OCI-LY1 (cell line): ENCODE measurements at regions not wholly inside any gene's neighbourhood (a gene's known extent, or its start where the extent isn't known, plus 50 kb on each side); places are given as distances from the start of the nearest gene placed in this dataset.

Source experiments
- H2AFZ ChIP-seq: fragments of 200-600 bp; sonication (generic), shearing (Covaris generic); 2 replicates; pipeline ENCODE4 v1.6.0; 2014; ENCODE audit warnings: antibody characterized with exemption, mild to moderate bottlenecking, low read length
- H3F3A ChIP-seq: fragments of 200-600 bp; sonication (generic), shearing (Covaris generic); 2 replicates; pipeline ENCODE4 v1.6.0; 2014; ENCODE audit warnings: mild to moderate bottlenecking, antibody characterized with exemption, low read length, moderate library complexity; ENCODE audit not compliant: insufficient read depth
- H3K27ac ChIP-seq: fragments of 200-600 bp; sonication (generic); 2 replicates; pipeline ENCODE4 v1.5.1; 2014; ENCODE audit warnings: low read length, mixed run types, mild to moderate bottlenecking, low read depth; ENCODE audit not compliant: poor library complexity, severe bottlenecking
- H3K27me3 ChIP-seq: fragments of 200-600 bp; sonication (generic); 2 replicates; pipeline ENCODE4 v1.6.0; 2014; ENCODE audit warnings: antibody characterized with exemption, mild to moderate bottlenecking, low read length, moderate library complexity; ENCODE audit not compliant: insufficient read depth
- H3K36me3 ChIP-seq: fragments of 200-600 bp; sonication (generic); 2 replicates; pipeline ENCODE4 v1.6.1; 2014; ENCODE audit warnings: mild to moderate bottlenecking, antibody characterized with exemption, low read length, moderate library complexity, mixed read lengths; ENCODE audit not compliant: insufficient read depth
- H3K4me1 ChIP-seq: fragments of 200-600 bp; sonication (generic); 2 replicates; pipeline ENCODE4 v1.5.1; 2014; ENCODE audit warnings: mild to moderate bottlenecking, low read length, moderate library complexity; ENCODE audit not compliant: insufficient read depth, severe bottlenecking
- H3K4me2 ChIP-seq: fragments of 200-600 bp; sonication (generic), shearing (Covaris generic); 2 replicates; pipeline ENCODE4 v1.6.1; 2014; ENCODE audit warnings: low read length
- H3K4me3 ChIP-seq: fragments of 200-600 bp; sonication (generic); 2 replicates; pipeline ENCODE4 v1.5.1; 2014; ENCODE audit warnings: low read length, low read depth, mild to moderate bottlenecking, mixed read lengths; ENCODE audit not compliant: poor library complexity, severe bottlenecking
- H3K79me2 ChIP-seq: fragments of 200-600 bp; shearing (Covaris generic); 2 replicates; pipeline ENCODE4 v1.6.1; 2016; ENCODE audit warnings: mixed run types, low read length, mixed read lengths; ENCODE audit not compliant: insufficient read depth
- H3K9ac ChIP-seq: fragments of 200-600 bp; sonication (generic), shearing (Covaris generic); 2 replicates; pipeline ENCODE4 v1.6.1; 2014; ENCODE audit warnings: mild to moderate bottlenecking, low read length, mixed read lengths
- H3K9me2 ChIP-seq: fragments of 200-600 bp; sonication (generic), shearing (Covaris generic); 2 replicates; pipeline ENCODE4 v1.6.1; 2014; ENCODE audit warnings: low read depth, mild to moderate bottlenecking, low read length, mixed read lengths
- H3K9me3 ChIP-seq: fragments of 200-600 bp; shearing (Covaris generic); 2 replicates; pipeline ENCODE4 v1.6.1; 2014; ENCODE audit warnings: low read length, mixed read lengths
- H4K20me1 ChIP-seq: fragments of 200-600 bp; sonication (generic), shearing (Covaris generic); 2 replicates; pipeline ENCODE4 v1.6.0; 2016; ENCODE audit warnings: mild to moderate bottlenecking, low read length; ENCODE audit not compliant: insufficient read depth
- CTCF ChIP-seq: fragments of 200-600 bp; sonication (generic), shearing (Covaris generic); IDR thresholded peaks from 2 replicates; pipeline ENCODE4 v1.5.1; 2017; ENCODE audit warnings: mild to moderate bottlenecking, antibody characterized with exemption, low read length, moderate library complexity, mixed read lengths
- EZH2 ChIP-seq: fragments of 200-600 bp; sonication (generic), shearing (Covaris generic); IDR thresholded peaks from 2 replicates; pipeline ENCODE4 v1.8.0; 2017; ENCODE audit warnings: borderline replicate concordance, mixed run types, mild to moderate bottlenecking, antibody characterized with exemption, low read length, moderate library complexity, mixed read lengths

- Histone ChIP-seq H3K9me3 (no peaks in the 10 kb centered on the region), H3K4me2 (no peak overlapping the region), H3F3A (no peaks in the 10 kb centered on the region), H3K4me3 (no peak overlapping the region), H3K9ac (no peak overlapping the region), H3K79me2 (no peaks in the 10 kb centered on the region), H3K27me3 (no peaks in the 10 kb centered on the region), H3K27ac (no peak overlapping the region), H3K36me3 (no peaks in the 10 kb centered on the region), H3K4me1 (no peaks in the 10 kb centered on the region), H3K9me2 (no peaks in the 10 kb centered on the region), H2AFZ (no peak overlapping the region), H4K20me1 (no peaks in the 10 kb centered on the region)
- no peak for TF ChIP-seq EZH2
- TF ChIP-seq CTCF: no peak
Observed at GRCh38 chr11:15863411-15863810, 492.9 kb downstream of the SOX6 start.

DNA sequence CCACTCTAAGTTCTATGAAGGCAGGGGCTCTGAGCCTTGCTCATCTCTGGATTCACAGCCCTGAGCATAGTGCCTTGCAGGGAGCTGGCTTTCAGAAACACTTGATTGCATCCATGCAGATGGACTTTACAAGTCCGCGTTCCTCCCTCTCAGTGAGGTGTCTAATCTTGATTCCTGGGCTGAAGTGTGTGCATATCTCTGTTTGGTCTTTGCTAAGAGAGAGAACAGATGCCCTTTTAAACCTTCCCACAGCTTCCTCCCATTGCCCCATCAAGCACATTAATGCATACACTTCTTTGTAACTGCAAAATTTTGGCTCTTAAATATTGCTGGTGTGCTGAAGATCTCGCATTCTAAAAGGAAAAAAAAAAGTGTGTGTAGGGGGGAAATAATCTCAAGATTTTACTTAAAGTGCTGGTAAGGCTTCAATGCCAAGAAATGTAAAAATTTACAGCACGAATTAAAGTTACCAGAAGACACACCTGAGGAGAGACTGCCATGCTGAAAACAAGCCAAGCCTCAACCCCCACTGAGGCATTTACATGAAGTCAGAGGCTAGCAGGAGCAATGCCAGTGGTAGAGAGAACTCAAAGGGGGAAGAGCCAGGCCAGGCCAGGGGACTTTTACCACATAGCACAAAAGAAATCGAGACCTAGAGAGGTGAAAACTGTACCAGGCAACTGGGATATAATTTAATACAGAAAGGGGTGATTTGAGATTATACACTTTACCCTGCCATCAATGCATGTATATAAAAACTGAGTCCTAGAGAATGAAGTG lies 492.1 kb downstream of the SOX6 start:
- TF ChIP-seq EZH2 (no peak), CTCF (no peak)
- H3K4me1 ChIP-seq: no peaks in the 10 kb centered on the region
- no peak overlapping the region for H3K4me2 ChIP-seq
- no peaks in the 10 kb centered on the region for H3K9me3 ChIP-seq
- H3K36me3 ChIP-seq: no peaks in the 10 kb centered on the region
- H4K20me1 ChIP-seq: no peaks in the 10 kb centered on the region
- H3K9ac ChIP-seq: no peak overlapping the region
- H3K79me2 ChIP-seq: no peaks in the 10 kb centered on the region
- H2AFZ ChIP-seq: no peak overlapping the region
- no peak overlapping the region for H3K27ac ChIP-seq
- H3K27me3 ChIP-seq: no peaks in the 10 kb centered on the region
- H3F3A ChIP-seq: no peaks in the 10 kb centered on the region
- no peaks in the 10 kb centered on the region for H3K9me2 ChIP-seq
- H3K4me3 ChIP-seq: no peak overlapping the region

DNA sequence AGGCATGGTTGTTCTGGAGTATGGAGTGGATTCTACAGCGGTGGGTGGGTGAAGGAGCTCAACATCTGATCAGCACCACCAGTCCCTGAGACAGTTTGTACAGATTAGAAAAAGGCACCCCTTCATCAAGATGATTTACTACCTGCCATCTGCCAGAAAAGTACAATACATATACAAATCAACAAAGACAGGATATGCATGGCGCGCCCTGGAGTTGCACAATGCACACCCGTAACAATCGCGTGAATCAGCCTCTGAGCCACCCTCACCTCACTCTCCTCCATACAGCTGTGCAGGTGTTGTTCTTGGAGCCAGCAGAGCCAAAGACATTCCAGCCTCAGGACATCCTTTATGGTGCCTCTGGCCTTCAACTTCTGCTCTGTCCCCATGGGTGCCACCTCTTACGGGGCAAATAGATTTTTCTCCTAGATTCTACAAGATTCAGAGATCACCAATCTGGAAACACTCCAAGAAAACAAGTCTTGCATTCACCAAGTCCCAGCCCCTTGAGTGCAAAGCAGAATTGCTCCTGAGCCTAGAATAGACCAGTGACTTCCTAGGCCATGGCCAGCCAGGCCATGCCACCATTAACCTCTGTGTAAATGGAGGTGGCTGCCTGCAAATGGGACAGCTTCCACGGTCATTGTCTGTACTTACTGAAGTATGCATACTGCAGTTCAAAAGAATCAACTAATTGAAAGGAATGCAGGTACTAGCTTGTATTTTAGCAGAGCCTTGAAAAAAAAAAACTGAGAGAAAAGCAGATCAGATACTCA lies 490.9 kb downstream of the SOX6 start:
- TF ChIP-seq EZH2 (no peak), CTCF (no peak)
- no peak overlapping the region for H3K4me3 ChIP-seq
- no peaks in the 10 kb centered on the region for H3K79me2 ChIP-seq
- H3K9me3 ChIP-seq: no peaks in the 10 kb centered on the region
- H3K27me3 ChIP-seq: no peaks in the 10 kb centered on the region
- no peak overlapping the region for H3K9ac ChIP-seq
- H3K4me1 ChIP-seq: no peaks in the 10 kb centered on the region
- no peak overlapping the region for H3K4me2 ChIP-seq
- H3K36me3 ChIP-seq: no peaks in the 10 kb centered on the region
- no peaks in the 10 kb centered on the region for H3F3A ChIP-seq
- no peaks in the 10 kb centered on the region for H4K20me1 ChIP-seq
- H3K27ac ChIP-seq: no peak overlapping the region
- H3K9me2 ChIP-seq: no peaks in the 10 kb centered on the region
- no peak overlapping the region for H2AFZ ChIP-seq
